Activated CD4-positive, alpha-beta T cell treated with anti-CD3 and anti-CD28 coated beads for 36 hours (primary cell): ENCODE measurements at regions not wholly inside any gene's neighbourhood (a gene's known extent, or its start where the extent isn't known, plus 50 kb on each side); places are given as distances from the start of the nearest gene placed in this dataset.

Experiments
- ATAC-seq: fragments of 200-7000 bp; cut with Tn5 transposase; one replicate; pipeline ENCODE4 v1.10.0; 2021; ENCODE audit warnings: mild to moderate bottlenecking, moderate library complexity
- CTCF ChIA-PET: fragments of 350-600 bp; sonication (Branson Sonifier 250); formaldehyde crosslinking; loops from one replicate; lab custom pipeline; 2021; ENCODE audit warnings: antibody characterized with exemption; lab: Charles Lee
- POLR2A ChIA-PET: fragments of 350-600 bp; sonication (Branson Sonifier 250); formaldehyde crosslinking; loops from one replicate; lab custom pipeline; 2021; ENCODE audit warnings: antibody characterized with exemption, inconsistent platforms; lab: Charles Lee
- DNase-seq: peaks from one replicate; pipeline ENCODE4 v3.0.0-alpha.2; 2020
- H3K27ac Mint-ChIP-seq: one replicate; pipeline ENCODE4 v1.8.0; 2021; ENCODE audit warnings: mixed read lengths
- H3K27me3 Mint-ChIP-seq: one replicate; pipeline ENCODE4 v1.8.0; 2021; ENCODE audit warnings: mixed read lengths
- H3K36me3 Mint-ChIP-seq: one replicate; pipeline ENCODE4 v1.8.0; 2021; ENCODE audit warnings: low read depth, mixed read lengths
- H3K4me1 Mint-ChIP-seq: one replicate; pipeline ENCODE4 v1.8.0; 2021; ENCODE audit warnings: mixed read lengths
- H3K4me3 Mint-ChIP-seq: one replicate; pipeline ENCODE4 v1.8.0; 2021; ENCODE audit warnings: mild to moderate bottlenecking, moderate library complexity, mixed read lengths
- H3K9me3 Mint-ChIP-seq: one replicate; pipeline ENCODE4 v1.8.0; 2021; ENCODE audit warnings: low read depth, mixed read lengths
- intact Hi-C, 2 experiments: fragments of 100-400 bp; cut with DNase I in 1 of 2; cut with micrococcal nuclease in 1 of 2; formaldehyde crosslinking; loops; one replicate each; pipeline versions ENCODE4 v1.14.2 to v1.15.1; 2022 to 2024; cut with DNase I, micrococcal nuclease

GRCh38 chr6:6966127-6966526, 141.6 kb upstream of the RREB1 start:
- POLR2A ChIA-PET = no interaction called here

DNA sequence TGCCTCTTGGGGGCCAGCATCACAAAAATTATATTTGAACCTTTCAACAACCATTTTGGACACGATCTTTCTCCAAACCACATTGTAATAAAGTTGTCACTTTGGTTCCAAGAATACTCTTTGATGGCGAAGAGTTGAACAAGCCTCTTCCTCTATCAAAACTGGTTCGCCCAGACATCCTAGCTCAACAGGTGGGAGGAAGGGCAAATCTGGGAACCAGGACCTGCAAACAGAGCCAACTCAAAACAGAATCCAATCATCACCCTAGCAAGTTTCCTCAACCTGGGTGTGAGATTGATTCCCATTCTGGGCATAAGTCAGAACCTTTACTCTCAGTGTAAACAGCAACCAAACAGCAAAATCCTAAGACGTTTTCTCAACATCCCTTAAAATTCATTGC, 141.2 kb upstream of the RREB1 start:
- CTCF ChIA-PET = interaction anchor here (0.6 kb wide), 1 partner anchor 256 kb away, joined by 3 read pairs; no protein-coding TSS in a partner anchor
- Mint-ChIP-seq H3K9me3 (no peaks in the 10 kb centered on the region), H3K4me1 (no peaks in the 10 kb centered on the region), H3K36me3 (no peaks in the 10 kb centered on the region), H3K27ac (no peak overlapping the region), H3K27me3 (peaks cover 5% of the 10 kb centered on the region), H3K4me3 (no peak overlapping the region)
- POLR2A ChIA-PET = no interaction called here
- intact Hi-C loops = no loop called here
- ATAC-seq (no peak), DNase-seq (no peak)

More at GRCh38 chr6:6966127-6966526, 141.6 kb upstream of the RREB1 start:
- no peaks in the 10 kb centered on the region for H3K9me3 Mint-ChIP-seq
- DNase-seq (no peak), ATAC-seq (no peak)
- peaks cover 5% of the 10 kb centered on the region for H3K27me3 Mint-ChIP-seq
- H3K27ac Mint-ChIP-seq = no peak overlapping the region
- H3K4me3 Mint-ChIP-seq = no peak overlapping the region
- CTCF ChIA-PET = interaction anchor here (0.6 kb wide), 1 partner anchor 256 kb away, joined by 3 read pairs; no protein-coding TSS in a partner anchor
- intact Hi-C loops = no loop called here
- no peaks in the 10 kb centered on the region for H3K36me3 Mint-ChIP-seq
- H3K4me1 Mint-ChIP-seq = no peaks in the 10 kb centered on the region

GRCh38 chr6:6968357-6968730, 139.4 kb upstream of the RREB1 start:
- DNase-seq = no peak
- H3K27me3 Mint-ChIP-seq = no peaks in the 10 kb centered on the region
- no peak for ATAC-seq
- no peaks in the 10 kb centered on the region for H3K4me1 Mint-ChIP-seq
- CTCF ChIA-PET = interaction anchor here (0.5 kb wide), 2 partner anchors 38 to 125 kb away, joined by 3 read pairs; no protein-coding TSS in a partner anchor
- no peak overlapping the region for H3K27ac Mint-ChIP-seq
- intact Hi-C loops = no loop called here
- no peaks in the 10 kb centered on the region for H3K36me3 Mint-ChIP-seq
- POLR2A ChIA-PET = no interaction called here
- no peak overlapping the region for H3K4me3 Mint-ChIP-seq
- H3K9me3 Mint-ChIP-seq = no peaks in the 10 kb centered on the region

GRCh38 chr6:6968731-6969552, 138.8 kb upstream of the RREB1 start:
- CTCF ChIA-PET = interaction anchor here (0.5 kb wide), 2 partner anchors 37 to 125 kb away, joined by 3 read pairs; no protein-coding TSS in a partner anchor
- Mint-ChIP-seq H3K4me3 (no peak overlapping the region), H3K27me3 (no peaks in the 10 kb centered on the region), H3K27ac (no peak overlapping the region), H3K4me1 (no peaks in the 10 kb centered on the region), H3K9me3 (no peaks in the 10 kb centered on the region), H3K36me3 (no peaks in the 10 kb centered on the region)
- no peak for DNase-seq
- no peak for ATAC-seq
- intact Hi-C loops = no loop called here
- POLR2A ChIA-PET = no interaction called here

DNA sequence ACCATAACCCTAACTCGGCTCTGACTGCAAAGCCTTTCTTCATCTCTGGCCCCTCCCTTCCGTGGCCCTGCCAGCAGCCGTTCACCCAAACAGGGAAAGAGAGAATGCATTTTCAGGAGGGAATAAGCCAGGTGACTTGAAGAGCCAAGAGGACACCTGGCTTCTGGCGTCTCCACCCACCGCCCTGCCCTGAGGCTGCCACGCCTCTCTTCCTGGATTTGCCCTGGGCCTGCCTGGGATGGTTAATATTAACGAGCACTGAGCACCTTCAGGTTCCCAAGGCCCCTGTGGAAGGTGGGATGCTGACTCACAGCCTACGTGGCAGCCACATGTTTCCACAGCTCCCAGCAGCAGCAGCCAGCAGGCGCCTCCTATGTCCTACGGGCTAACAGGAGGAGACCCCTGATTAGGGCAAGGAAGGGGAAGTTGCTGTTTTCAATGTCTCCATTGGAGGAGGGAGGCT, 138.0 kb upstream of the RREB1 start:
- ChIA-PET POLR2A (no interaction called here), CTCF (no interaction called here)
- H3K27ac Mint-ChIP-seq = no peak overlapping the region
- no peaks in the 10 kb centered on the region for H3K36me3 Mint-ChIP-seq
- DNase-seq (no peak), ATAC-seq (no peak)
- no peaks in the 10 kb centered on the region for H3K9me3 Mint-ChIP-seq
- no peak overlapping the region for H3K4me3 Mint-ChIP-seq
- intact Hi-C loops = no loop called here
- no peaks in the 10 kb centered on the region for H3K4me1 Mint-ChIP-seq
- H3K27me3 Mint-ChIP-seq = no peaks in the 10 kb centered on the region

- DNase-seq = no peak
- H3K4me3 Mint-ChIP-seq = no peak overlapping the region
- H3K36me3 Mint-ChIP-seq = no peaks in the 10 kb centered on the region
- no peaks in the 10 kb centered on the region for H3K9me3 Mint-ChIP-seq
- no peak overlapping the region for H3K27ac Mint-ChIP-seq
- POLR2A ChIA-PET = no interaction called here
- no peaks in the 10 kb centered on the region for H3K4me1 Mint-ChIP-seq
- intact Hi-C loops = no loop called here
- CTCF ChIA-PET = interaction anchor here (1.5 kb wide), 1 partner anchor 12 kb away, joined by 3 read pairs; no protein-coding TSS in a partner anchor
- ATAC-seq = no peak
- H3K27me3 Mint-ChIP-seq = no peaks in the 10 kb centered on the region
Measured at GRCh38 chr6:6970851-6971250, 136.9 kb upstream of the RREB1 start.

DNA sequence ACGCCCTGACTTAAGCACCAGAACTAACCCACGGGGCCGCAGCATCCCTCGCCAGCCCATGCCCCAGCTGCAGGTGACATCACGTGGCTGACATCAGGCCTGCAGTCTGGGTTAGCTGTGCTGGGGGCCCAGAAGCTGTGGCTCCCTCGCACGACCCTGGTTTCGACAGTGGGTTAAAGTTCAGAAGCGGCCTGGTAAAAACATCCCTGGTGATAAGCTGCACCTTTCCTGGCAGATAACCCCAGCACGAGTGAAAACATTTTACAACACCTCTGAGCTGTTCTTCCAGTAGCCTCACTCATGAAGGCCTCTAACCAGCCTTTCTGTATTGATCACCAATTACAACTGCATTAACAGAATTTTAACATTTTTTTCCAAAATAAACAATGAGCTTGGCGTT, 136.4 kb upstream of the RREB1 start:
- Mint-ChIP-seq H3K27ac (no peak overlapping the region), H3K36me3 (no peaks in the 10 kb centered on the region), H3K4me3 (no peak overlapping the region), H3K27me3 (no peaks in the 10 kb centered on the region), H3K4me1 (no peaks in the 10 kb centered on the region), H3K9me3 (no peaks in the 10 kb centered on the region)
- intact Hi-C loops = no loop called here
- POLR2A ChIA-PET = interaction anchor here (0.6 kb wide), 1 partner anchor 22 kb away, joined by 3 read pairs; no protein-coding TSS in a partner anchor
- DNase-seq (no peak), ATAC-seq (no peak)
- CTCF ChIA-PET = interaction anchor here (1.5 kb wide), 1 partner anchor 11 kb away, joined by 3 read pairs; no protein-coding TSS in a partner anchor

- H3K27me3 Mint-ChIP-seq = no peaks in the 10 kb centered on the region
- no peaks in the 10 kb centered on the region for H3K36me3 Mint-ChIP-seq
- no peak overlapping the region for H3K4me3 Mint-ChIP-seq
- DNase-seq = no peak
- POLR2A ChIA-PET = no interaction called here
- CTCF ChIA-PET = interaction anchor here (0.6 kb wide), 1 partner anchor 165 kb away, joined by 3 read pairs; no protein-coding TSS in a partner anchor
- no peaks in the 10 kb centered on the region for H3K9me3 Mint-ChIP-seq
- no peak overlapping the region for H3K27ac Mint-ChIP-seq
- ATAC-seq = no peak
- H3K4me1 Mint-ChIP-seq = no peaks in the 10 kb centered on the region
- intact Hi-C loops = no loop called here
Measured at GRCh38 chr6:6972456-6972855, 135.3 kb upstream of the RREB1 start.

DNA sequence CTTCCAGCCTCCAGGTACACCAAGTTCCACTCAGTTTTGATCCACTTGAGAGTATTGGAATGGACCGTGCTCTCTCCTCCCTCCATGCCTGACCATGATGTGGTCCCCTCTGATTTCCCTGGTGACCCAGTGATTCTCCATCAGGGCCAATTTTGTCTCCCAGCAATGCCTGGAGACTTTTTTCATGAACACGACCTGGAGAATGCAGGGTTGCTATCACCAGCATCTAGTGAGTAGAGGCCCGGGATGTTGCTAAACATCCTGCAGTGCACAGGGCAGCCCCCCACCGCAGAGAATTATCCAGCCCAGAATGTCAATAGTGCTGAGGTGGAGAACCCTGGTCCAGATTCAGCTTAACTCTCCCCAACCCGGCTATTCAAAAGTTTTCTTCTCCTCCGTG, 134.0 kb upstream of the RREB1 start:
- intact Hi-C loops = no loop called here
- ATAC-seq (no peak), DNase-seq (no peak)
- no peak overlapping the region for H3K27ac Mint-ChIP-seq
- H3K27me3 Mint-ChIP-seq = no peaks in the 10 kb centered on the region
- H3K36me3 Mint-ChIP-seq = no peaks in the 10 kb centered on the region
- CTCF ChIA-PET = no interaction called here
- H3K4me1 Mint-ChIP-seq = no peaks in the 10 kb centered on the region
- H3K9me3 Mint-ChIP-seq = no peaks in the 10 kb centered on the region
- no peak overlapping the region for H3K4me3 Mint-ChIP-seq
- POLR2A ChIA-PET = no interaction called here

- intact Hi-C loops = no loop called here
- Mint-ChIP-seq H3K27ac (no peak overlapping the region), H3K4me3 (no peak overlapping the region), H3K9me3 (no peaks in the 10 kb centered on the region), H3K36me3 (no peaks in the 10 kb centered on the region), H3K4me1 (no peaks in the 10 kb centered on the region), H3K27me3 (no peaks in the 10 kb centered on the region)
- ATAC-seq (no peak), DNase-seq (no peak)
- ChIA-PET CTCF (interaction anchor here (0.6 kb wide), 1 partner anchor 267 kb away, joined by 7 read pairs; no protein-coding TSS in a partner anchor), POLR2A (no interaction called here)
Measured at GRCh38 chr6:6975459-6976111, 132.2 kb upstream of the RREB1 start.

GRCh38 chr6:6976193-6976592, 131.6 kb upstream of the RREB1 start:
- H3K36me3 Mint-ChIP-seq = no peaks in the 10 kb centered on the region

More at GRCh38 chr6:6976193-6976592, 131.6 kb upstream of the RREB1 start:
- H3K27me3 Mint-ChIP-seq = no peaks in the 10 kb centered on the region
- no peak overlapping the region for H3K27ac Mint-ChIP-seq
- no peak overlapping the region for H3K4me3 Mint-ChIP-seq
- ChIA-PET POLR2A (no interaction called here), CTCF (no interaction called here)
- ATAC-seq (no peak), DNase-seq (no peak)
- H3K9me3 Mint-ChIP-seq = no peaks in the 10 kb centered on the region
- no peaks in the 10 kb centered on the region for H3K4me1 Mint-ChIP-seq
- intact Hi-C loops = no loop called here
